ENCODE measurements at regions not wholly inside any gene's neighbourhood (a gene's known extent, or its start where the extent isn't known, plus 50 kb on each side); places are given as distances from the start of the nearest gene placed in this dataset.

GRCh38 chr2:16268301-16269000 is 328.1 kb downstream of the MYCN start:
- no peak for DNase-seq

- no peak for DNase-seq
Measured at GRCh38 chr2:16266571-16266970, 326.2 kb downstream of the MYCN start.

- no peak for DNase-seq
Measured at GRCh38 chr2:16264931-16265540, 324.7 kb downstream of the MYCN start.

GRCh38 chr2:16264491-16264890 is 324.1 kb downstream of the MYCN start:
- DNase-seq, result no peak

GRCh38 chr2:16263241-16263890 is 323.0 kb downstream of the MYCN start:
- DNase-seq, result no peak

- no peak for DNase-seq
Measured at GRCh38 chr2:16262526-16263178, 322.3 kb downstream of the MYCN start.

- no peak for DNase-seq
Measured at GRCh38 chr2:16261791-16262190, 321.4 kb downstream of the MYCN start.

- DNase-seq, result no peak
Measured at GRCh38 chr2:16261071-16261470, 320.7 kb downstream of the MYCN start.

GRCh38 chr2:16260041-16260830 is 319.9 kb downstream of the MYCN start:
- no peak for DNase-seq

GRCh38 chr2:16259010-16259409 is 318.7 kb downstream of the MYCN start:
- no peak for DNase-seq

- DNase-seq, result no peak
Measured at GRCh38 chr2:16258350-16258749, 318.0 kb downstream of the MYCN start.

GRCh38 chr2:16257322-16258028 is 317.1 kb downstream of the MYCN start:
- no peak for DNase-seq

GRCh38 chr2:16256601-16257321 is 316.4 kb downstream of the MYCN start:
- DNase-seq, result no peak

GRCh38 chr2:16255120-16255519 is 314.8 kb downstream of the MYCN start:
- no peak for DNase-seq

- DNase-seq, result no peak
Measured at GRCh38 chr2:16254356-16254965, 314.1 kb downstream of the MYCN start.

GRCh38 chr2:16253291-16253690 is 312.9 kb downstream of the MYCN start:
- DNase-seq, result no peak

GRCh38 chr2:16252891-16253290 is 312.5 kb downstream of the MYCN start:
- no peak for DNase-seq

- no peak for DNase-seq
Measured at GRCh38 chr2:16252251-16252650, 311.9 kb downstream of the MYCN start.

GRCh38 chr2:16251511-16252225 is 311.3 kb downstream of the MYCN start:
- DNase-seq, result no peak

GRCh38 chr2:16250886-16251285 is 310.5 kb downstream of the MYCN start:
- no peak for DNase-seq
